Astrocyte of the cerebellum (primary cell): ENCODE measurements at regions not wholly inside any gene's neighbourhood (a gene's known extent, or its start where the extent isn't known, plus 50 kb on each side); places are given as distances from the start of the nearest gene placed in this dataset.

Experiments used
- DNase-seq: peaks from one replicate; pipeline ENCODE4 v3.0.0-alpha.2; 2011; ENCODE audit warnings: low read depth
- H3K4me3 ChIP-seq: 2 replicates; pipeline ENCODE4 v1.5.1; 2011; ENCODE audit warnings: mild to moderate bottlenecking, low read depth, low read length, moderate library complexity
- in situ Hi-C: cut with HindIII; loops from 2 replicates; pipeline ENCODE4 v1.10.0; 2017; ENCODE audit warnings: low sequenced_read_pairs
- TF ChIP-seq, protein P1 (sequence below): IDR thresholded peaks from 2 replicates; pipeline ENCODE4 v1.5.1; 2012; ENCODE audit warnings: low read length, low read depth, moderate library complexity, mild to moderate bottlenecking; ENCODE audit errors: missing control alignments

DNA sequence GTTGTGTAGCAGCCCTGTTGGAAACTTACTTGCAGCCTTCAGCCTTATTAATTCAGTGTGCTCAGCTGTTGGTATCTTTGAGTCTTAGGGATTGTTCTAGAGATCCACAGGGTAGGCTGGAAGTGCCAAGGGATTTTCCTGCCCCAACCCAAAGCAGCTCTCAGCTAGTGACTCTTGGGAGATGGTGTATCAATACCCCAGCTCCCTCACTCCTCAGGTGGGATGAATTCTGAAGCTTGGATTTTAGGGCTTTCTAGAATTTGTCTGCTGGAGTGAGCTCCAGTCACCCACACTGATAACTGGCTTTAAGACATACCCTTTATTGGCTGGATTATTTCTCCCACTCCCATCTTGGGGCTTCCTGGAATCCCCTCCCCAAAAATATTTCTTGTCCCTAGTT is 493.0 kb downstream of the MN1 start:
- TF ChIP-seq, protein P1, sequence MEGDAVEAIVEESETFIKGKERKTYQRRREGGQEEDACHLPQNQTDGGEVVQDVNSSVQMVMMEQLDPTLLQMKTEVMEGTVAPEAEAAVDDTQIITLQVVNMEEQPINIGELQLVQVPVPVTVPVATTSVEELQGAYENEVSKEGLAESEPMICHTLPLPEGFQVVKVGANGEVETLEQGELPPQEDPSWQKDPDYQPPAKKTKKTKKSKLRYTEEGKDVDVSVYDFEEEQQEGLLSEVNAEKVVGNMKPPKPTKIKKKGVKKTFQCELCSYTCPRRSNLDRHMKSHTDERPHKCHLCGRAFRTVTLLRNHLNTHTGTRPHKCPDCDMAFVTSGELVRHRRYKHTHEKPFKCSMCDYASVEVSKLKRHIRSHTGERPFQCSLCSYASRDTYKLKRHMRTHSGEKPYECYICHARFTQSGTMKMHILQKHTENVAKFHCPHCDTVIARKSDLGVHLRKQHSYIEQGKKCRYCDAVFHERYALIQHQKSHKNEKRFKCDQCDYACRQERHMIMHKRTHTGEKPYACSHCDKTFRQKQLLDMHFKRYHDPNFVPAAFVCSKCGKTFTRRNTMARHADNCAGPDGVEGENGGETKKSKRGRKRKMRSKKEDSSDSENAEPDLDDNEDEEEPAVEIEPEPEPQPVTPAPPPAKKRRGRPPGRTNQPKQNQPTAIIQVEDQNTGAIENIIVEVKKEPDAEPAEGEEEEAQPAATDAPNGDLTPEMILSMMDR, result no peak
- DNase-seq, result no peak
- no peak overlapping the region for H3K4me3 ChIP-seq
- in situ Hi-C loops, result no loop called here

DNA sequence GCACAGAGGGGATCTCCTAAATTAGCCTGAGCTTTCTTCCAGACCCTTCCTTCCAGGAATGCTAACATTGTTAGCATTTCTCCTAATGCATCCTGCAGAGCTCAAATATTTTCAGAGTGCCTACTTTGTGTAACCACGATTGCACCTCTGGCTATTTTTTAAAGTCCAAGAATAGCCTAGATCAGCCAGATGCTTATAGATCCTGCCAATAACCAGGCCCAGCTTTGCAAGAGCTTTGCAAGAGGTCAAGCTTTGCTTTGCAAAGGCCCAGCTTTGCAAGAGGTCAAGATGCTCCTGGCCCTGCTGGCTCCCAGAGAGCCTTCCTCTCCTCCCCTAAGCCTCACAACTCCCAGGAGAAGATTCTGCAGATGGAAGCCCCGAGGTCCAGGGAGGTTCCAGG is 491.9 kb downstream of the MN1 start:
- in situ Hi-C loops, result no loop called here
- no peak for DNase-seq
- H3K4me3 ChIP-seq, result no peak overlapping the region
- TF ChIP-seq, protein P1, result no peak

DNA sequence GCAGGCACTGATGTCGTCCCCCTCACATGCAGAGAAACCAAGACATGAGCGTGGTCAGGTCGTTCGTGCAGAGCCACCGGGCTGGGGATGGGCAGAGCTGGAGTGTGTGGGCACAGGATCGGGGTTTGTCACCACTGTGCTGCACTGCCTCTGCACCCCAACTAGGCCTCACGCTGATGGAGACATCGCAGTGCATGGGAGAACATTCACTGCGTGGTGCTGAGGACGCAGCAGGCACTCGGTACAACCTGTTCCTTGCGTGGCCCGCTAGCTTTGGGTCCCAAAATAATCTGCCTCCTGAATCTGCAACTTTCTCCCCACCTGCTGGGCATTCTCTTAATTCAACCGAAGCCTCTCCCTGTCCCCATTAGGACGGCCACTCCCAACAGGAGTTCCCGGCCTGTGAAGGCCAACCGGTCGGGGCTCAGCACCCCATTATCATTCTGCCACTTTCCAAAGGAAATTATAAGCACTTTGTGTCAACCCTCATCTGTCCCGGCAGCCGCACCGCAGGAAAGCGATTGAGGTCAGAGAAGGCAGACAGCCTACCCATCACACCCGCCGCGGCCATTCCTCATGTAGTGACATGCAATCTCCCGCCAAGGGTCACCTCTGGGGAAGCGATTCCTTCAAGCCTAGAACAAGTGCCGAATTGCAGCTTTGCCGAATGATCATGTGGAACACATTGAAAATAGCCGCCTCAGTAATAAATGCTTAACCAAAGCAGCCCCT is 490.4 kb downstream of the MN1 start:
- in situ Hi-C loops, result no loop called here
- H3K4me3 ChIP-seq, result no peak overlapping the region
- TF ChIP-seq, protein P1, result no peak
- DNase-seq, result no peak

DNA sequence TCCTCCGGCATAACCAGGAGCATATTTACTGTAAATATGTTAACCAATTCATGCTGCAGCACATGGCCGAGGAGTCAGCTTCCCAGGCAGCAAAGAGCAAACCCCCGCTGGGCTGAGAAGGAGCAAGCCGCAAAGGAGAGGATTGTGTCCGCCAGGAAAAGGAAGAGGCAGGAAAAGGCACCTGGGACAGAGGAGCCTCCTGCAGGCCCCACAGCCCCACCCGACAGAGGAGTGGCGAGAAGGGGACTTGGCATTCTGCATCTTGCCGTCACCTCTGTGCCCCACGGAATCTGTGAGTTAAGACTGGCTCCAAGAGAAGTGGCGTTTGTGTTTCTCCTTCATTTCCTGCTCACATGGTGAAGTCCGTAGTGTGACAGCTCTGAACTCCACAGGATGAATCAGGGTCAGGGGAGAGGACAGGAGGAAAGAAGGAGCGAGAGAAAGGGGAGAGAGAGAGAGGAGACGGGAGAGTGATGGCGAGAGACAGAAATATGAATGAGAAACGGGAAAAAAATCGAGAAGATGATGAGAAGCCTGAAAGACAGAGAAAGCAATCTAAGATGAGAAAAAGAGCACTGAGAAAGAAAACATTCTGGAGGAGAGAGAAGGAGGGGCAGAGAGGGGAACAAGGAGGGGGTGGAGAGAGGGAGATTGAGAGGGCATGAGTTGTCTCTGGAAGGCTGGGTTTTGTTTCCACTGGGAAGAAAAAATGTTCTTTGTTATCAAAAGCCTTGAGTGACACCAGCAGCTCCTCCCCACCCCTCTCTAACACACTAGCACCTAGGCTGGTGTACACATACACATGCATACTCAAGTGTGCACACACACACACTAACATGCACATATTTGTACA is 489.6 kb downstream of the MN1 start:
- TF ChIP-seq, protein P1, result no peak
- in situ Hi-C loops, result no loop called here
- no peak for DNase-seq
- no peak overlapping the region for H3K4me3 ChIP-seq

DNA sequence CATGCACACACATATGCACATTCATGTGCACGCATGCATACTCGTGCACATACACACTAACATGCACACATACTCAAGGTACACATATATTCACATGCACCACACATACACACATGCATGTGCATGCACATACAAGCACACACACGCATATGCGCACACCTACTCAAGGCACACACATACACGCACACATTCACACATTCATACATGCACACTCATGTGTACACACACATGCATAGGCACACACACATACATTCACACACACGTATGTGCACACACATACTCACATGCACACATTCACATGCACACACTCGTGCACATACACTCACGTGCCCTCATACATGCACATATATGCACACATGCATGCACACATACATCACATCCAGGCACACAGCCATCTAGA is 489.0 kb downstream of the MN1 start:
- no peak overlapping the region for H3K4me3 ChIP-seq
- no peak for DNase-seq
- in situ Hi-C loops, result no loop called here
- TF ChIP-seq, protein P1, result no peak

DNA sequence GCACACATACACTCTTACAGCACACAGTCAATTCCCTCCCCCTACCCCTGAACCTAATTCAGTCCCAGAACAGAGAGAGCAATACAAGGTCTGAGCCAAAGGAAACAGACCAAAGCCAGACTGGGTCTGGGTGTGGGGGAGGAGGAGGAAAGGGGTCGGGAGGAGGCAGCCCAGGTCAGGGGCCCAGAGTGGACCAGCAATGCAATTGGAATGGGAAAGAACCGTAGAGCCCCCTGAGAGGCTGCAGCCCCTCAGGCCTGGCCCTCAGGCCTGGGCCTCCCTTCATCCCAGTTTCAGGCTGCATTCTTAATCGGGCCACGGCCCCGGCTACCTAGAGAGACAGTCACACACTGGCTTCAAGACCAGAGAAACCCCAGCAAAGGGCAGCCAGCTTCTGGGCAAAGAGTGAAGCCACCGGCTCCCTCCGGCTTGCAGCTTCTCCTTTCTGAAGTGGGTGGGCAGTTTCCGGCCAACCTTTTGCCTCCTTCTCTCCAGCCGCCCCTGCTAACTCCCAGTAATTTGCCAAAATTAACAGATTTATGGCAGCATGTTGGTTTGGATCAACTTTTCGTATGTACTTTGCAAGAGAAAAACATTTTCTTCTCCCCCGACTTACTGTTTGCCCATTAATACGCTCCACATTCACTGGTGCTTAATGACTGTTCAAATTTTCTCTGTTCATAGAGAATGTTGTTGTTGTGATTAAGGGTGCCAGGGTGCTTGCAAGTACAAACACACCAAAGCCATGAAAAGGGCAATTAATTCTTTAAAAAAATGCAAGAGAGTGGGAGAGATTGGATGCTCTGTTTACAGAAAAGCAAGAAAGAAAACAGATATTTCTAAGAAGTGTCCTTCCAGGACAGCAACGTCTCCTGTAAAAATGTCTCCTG is 488.3 kb downstream of the MN1 start:
- TF ChIP-seq, protein P1, result no peak
- in situ Hi-C loops, result no loop called here
- no peak for DNase-seq
- no peak overlapping the region for H3K4me3 ChIP-seq
